Colonic mucosa (tissue), 4 donors: ENCODE measurements at regions not wholly inside any gene's neighbourhood (a gene's known extent, or its start where the extent isn't known, plus 50 kb on each side); places are given as distances from the start of the nearest gene placed in this dataset.

Source experiments
- DNase-seq: peaks from one replicate; pipeline ENCODE4 v3.0.0-alpha.2; 2020
- H3K27ac ChIP-seq: fragments of 200-600 bp; one replicate; pipeline ENCODE4 v1.8.0; 2021
- H3K27me3 ChIP-seq: fragments of 200-600 bp; one replicate; pipeline ENCODE4 v1.8.0; 2021
- H3K36me3 ChIP-seq: fragments of 200-600 bp; one replicate; pipeline ENCODE4 v1.8.0; 2021
- H3K4me1 ChIP-seq: fragments of 200-600 bp; one replicate; pipeline ENCODE4 v1.8.0; 2021; ENCODE audit warnings: mild to moderate bottlenecking
- H3K4me3 ChIP-seq: fragments of 200-600 bp; one replicate; pipeline ENCODE4 v1.8.0; 2021
- H3K9ac ChIP-seq, 2 donors: one replicate each; pipeline ENCODE4 v1.7.0; 2013; ENCODE audit warnings: control low read depth in 2 of 2, low read depth in 2 of 2, low read length in 2 of 2
- H3K9me3 ChIP-seq: fragments of 200-600 bp; one replicate; pipeline ENCODE4 v1.8.0; 2021
- CTCF ChIP-seq: fragments of 200-600 bp; IDR thresholded peaks from one replicate; pipeline ENCODE4 v1.8.0; 2022; ENCODE audit warnings: antibody characterized with exemption, mild to moderate bottlenecking
- intact Hi-C: fragments of 100-400 bp; cut with DNase I; formaldehyde crosslinking; loops from one replicate; pipeline ENCODE4 v1.14.1; 2022
- donor health status: healthy.
- donor health status: DM: no; HTN: no; CAD: no.
- donor health status: DM: no; HTN: no; CAD: no.

GRCh38 chr1:188986745-188987417, 1490.8 kb downstream of the BRINP3 start:
- Histone ChIP-seq H3K9ac (no peak overlapping the region), H3K36me3 (no peaks in the 10 kb centered on the region), H3K9me3 (no peaks in the 10 kb centered on the region), H3K4me3 (no peak overlapping the region), H3K27me3 (no peaks in the 10 kb centered on the region), H3K4me1 (no peaks in the 10 kb centered on the region), H3K27ac (no peak overlapping the region)
- no peak for DNase-seq
- TF ChIP-seq CTCF = no peak
- intact Hi-C loops = no loop called here

GRCh38 chr1:188988589-188988988, 1489.1 kb downstream of the BRINP3 start:
- no peaks in the 10 kb centered on the region for H3K9me3 ChIP-seq
- no peak overlapping the region for H3K4me3 ChIP-seq
- H3K4me1 ChIP-seq = no peaks in the 10 kb centered on the region
- no peaks in the 10 kb centered on the region for H3K27me3 ChIP-seq
- intact Hi-C loops = no loop called here
- DNase-seq = no peak
- no peak overlapping the region for H3K27ac ChIP-seq
- H3K9ac ChIP-seq = no peak overlapping the region
- TF ChIP-seq CTCF = no peak
- no peaks in the 10 kb centered on the region for H3K36me3 ChIP-seq

- no peak overlapping the region for H3K4me3 ChIP-seq
- DNase-seq = no peak
- no peak overlapping the region for H3K27ac ChIP-seq
- intact Hi-C loops = no loop called here
- no peaks in the 10 kb centered on the region for H3K36me3 ChIP-seq
- H3K9me3 ChIP-seq = no peaks in the 10 kb centered on the region
- TF ChIP-seq CTCF = no peak
- no peaks in the 10 kb centered on the region for H3K4me1 ChIP-seq
- no peaks in the 10 kb centered on the region for H3K27me3 ChIP-seq
- no peak overlapping the region for H3K9ac ChIP-seq
These were observed 1486.3 kb downstream of the BRINP3 start for GRCh38 chr1:188991221-188991930.

DNA sequence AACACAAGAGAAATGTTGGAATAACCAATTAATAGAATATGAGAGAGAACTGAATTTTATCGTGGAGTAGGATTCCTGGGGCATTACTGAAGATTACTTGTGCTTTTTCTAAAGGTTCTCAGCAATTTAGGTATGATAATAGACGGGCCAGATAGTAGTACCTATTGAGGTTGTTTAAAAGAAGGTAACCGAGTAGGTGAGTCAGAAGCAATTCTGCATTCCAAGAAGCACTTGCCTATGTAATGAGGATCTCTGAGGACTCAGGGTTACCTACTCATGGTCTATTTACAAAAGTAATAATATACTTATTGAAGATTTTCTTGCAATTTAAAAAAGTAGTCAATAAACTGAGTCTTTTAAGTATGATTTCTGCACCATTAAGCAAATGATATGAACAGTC, 1469.8 kb downstream of the BRINP3 start:
- no peak for TF ChIP-seq CTCF
- no peaks in the 10 kb centered on the region for H3K36me3 ChIP-seq
- H3K4me3 ChIP-seq = no peak overlapping the region
- no peak overlapping the region for H3K9ac ChIP-seq
- intact Hi-C loops = no loop called here
- DNase-seq = no peak
- H3K27ac ChIP-seq = no peak overlapping the region
- H3K4me1 ChIP-seq = no peaks in the 10 kb centered on the region
- H3K9me3 ChIP-seq = no peaks in the 10 kb centered on the region
- no peaks in the 10 kb centered on the region for H3K27me3 ChIP-seq

DNA sequence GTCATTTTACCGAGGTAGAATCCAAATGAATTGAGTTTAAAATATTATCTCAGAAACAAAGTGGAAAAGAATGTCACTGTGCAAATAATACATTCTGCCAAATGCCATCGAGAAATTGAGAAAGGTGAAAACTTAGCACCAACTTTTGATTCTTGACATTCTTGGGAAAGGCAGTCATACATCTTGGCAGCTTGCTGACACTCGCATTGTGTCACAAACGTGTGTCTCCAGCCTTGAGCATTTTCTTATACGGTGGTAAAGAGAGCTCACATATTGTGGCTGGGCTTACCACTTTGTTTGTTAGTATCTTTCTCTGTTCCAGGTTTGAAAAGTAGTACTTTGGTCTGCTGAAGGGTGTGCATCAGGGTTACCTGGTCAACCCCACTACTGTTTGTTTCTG, 1456.1 kb downstream of the BRINP3 start:
- no peaks in the 10 kb centered on the region for H3K36me3 ChIP-seq
- H3K9ac ChIP-seq = no peak overlapping the region
- no peaks in the 10 kb centered on the region for H3K9me3 ChIP-seq
- H3K27ac ChIP-seq = no peak overlapping the region
- H3K4me1 ChIP-seq = no peaks in the 10 kb centered on the region
- no peak for TF ChIP-seq CTCF
- DNase-seq = no peak
- H3K4me3 ChIP-seq = no peak overlapping the region
- intact Hi-C loops = no loop called here
- H3K27me3 ChIP-seq = no peaks in the 10 kb centered on the region
